Upper lobe of right lung (tissue), 1 donor: ENCODE measurements at regions not wholly inside any gene's neighbourhood (a gene's known extent, or its start where the extent isn't known, plus 50 kb on each side); places are given as distances from the start of the nearest gene placed in this dataset.

Experiments used
- ATAC-seq: fragments of 200-7000 bp; cut with Tn5 transposase; one replicate; pipeline ENCODE4 v1.9.1; 2020; ENCODE audit warnings: mild to moderate bottlenecking, moderate library complexity
- DNase-seq: peaks from one replicate; pipeline ENCODE4 v3.0.0-alpha.2; 2020
- H3K27ac ChIP-seq: fragments of 200-600 bp; one replicate; pipeline ENCODE4 v1.8.0; 2022
- H3K27me3 ChIP-seq: fragments of 200-600 bp; one replicate; pipeline ENCODE4 v1.8.0; 2022; ENCODE audit warnings: mild to moderate bottlenecking
- H3K36me3 ChIP-seq: fragments of 200-600 bp; one replicate; pipeline ENCODE4 v1.8.0; 2022
- H3K4me1 ChIP-seq: fragments of 200-600 bp; one replicate; pipeline ENCODE4 v1.8.0; 2022
- H3K4me3 ChIP-seq: fragments of 200-600 bp; one replicate; pipeline ENCODE4 v1.8.0; 2022; ENCODE audit warnings: mild to moderate bottlenecking
- H3K9me3 ChIP-seq: fragments of 200-600 bp; one replicate; pipeline ENCODE4 v1.8.0; 2022
- CTCF ChIP-seq: fragments of 200-600 bp; IDR thresholded peaks from one replicate; pipeline ENCODE4 v1.8.0; 2022; ENCODE audit warnings: antibody characterized with exemption
- intact Hi-C: fragments of 100-400 bp; cut with DNase I; formaldehyde crosslinking; loops from one replicate; pipeline ENCODE4 v1.11.0; 2022
- donor health status: DM: no; HTN: yes; CAD: no; lungs with severe emphysema.

GRCh38 chr20:11826334-11826733, 91.4 kb upstream of the BTBD3 start:
- ATAC-seq (no peak), DNase-seq (no peak)
- Histone ChIP-seq H3K4me3 (no peak overlapping the region), H3K4me1 (no peaks in the 10 kb centered on the region), H3K27me3 (no peaks in the 10 kb centered on the region), H3K9me3 (no peaks in the 10 kb centered on the region), H3K36me3 (no peaks in the 10 kb centered on the region), H3K27ac (no peak overlapping the region)
- no peak for TF ChIP-seq CTCF
- intact Hi-C loops: no loop called here

GRCh38 chr20:11832397-11832796, 85.3 kb upstream of the BTBD3 start:
- Histone ChIP-seq H3K4me1 (no peaks in the 10 kb centered on the region), H3K9me3 (no peaks in the 10 kb centered on the region), H3K27me3 (no peaks in the 10 kb centered on the region), H3K4me3 (no peak overlapping the region), H3K36me3 (no peaks in the 10 kb centered on the region), H3K27ac (no peak overlapping the region)
- TF ChIP-seq CTCF: no peak
- DNase-seq (no peak), ATAC-seq (no peak)
- intact Hi-C loops: no loop called here

DNA sequence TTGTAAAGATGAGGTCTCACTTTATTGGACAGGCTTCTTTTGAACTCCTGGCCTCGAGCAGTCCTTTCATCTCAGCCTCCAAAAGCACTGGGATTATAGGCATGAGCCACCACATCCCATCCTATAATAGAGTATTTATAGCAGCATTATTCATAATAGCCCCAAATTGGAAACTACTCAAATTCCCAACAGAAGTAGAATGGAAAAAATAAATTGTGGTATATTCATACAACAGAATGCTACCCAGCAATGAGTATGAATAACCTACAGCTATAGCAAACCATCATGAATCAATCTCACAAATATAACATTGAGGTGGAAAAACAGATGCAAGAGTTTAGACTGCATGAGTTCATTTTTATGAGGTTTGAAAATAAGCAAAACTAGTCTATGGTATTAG, 84.8 kb upstream of the BTBD3 start:
- ATAC-seq (no peak), DNase-seq (no peak)
- Histone ChIP-seq H3K27ac (no peak overlapping the region), H3K36me3 (no peaks in the 10 kb centered on the region), H3K4me3 (no peak overlapping the region), H3K9me3 (no peaks in the 10 kb centered on the region), H3K27me3 (no peaks in the 10 kb centered on the region), H3K4me1 (no peaks in the 10 kb centered on the region)
- intact Hi-C loops: no loop called here
- no peak for TF ChIP-seq CTCF

- Histone ChIP-seq H3K9me3 (no peaks in the 10 kb centered on the region), H3K4me1 (no peaks in the 10 kb centered on the region), H3K4me3 (no peak overlapping the region), H3K36me3 (no peaks in the 10 kb centered on the region), H3K27ac (no peak overlapping the region), H3K27me3 (no peaks in the 10 kb centered on the region)
- DNase-seq: no peak
- TF ChIP-seq CTCF: no peak
- intact Hi-C loops: no loop called here
- no peak for ATAC-seq
Observed at GRCh38 chr20:11833825-11834224, 83.9 kb upstream of the BTBD3 start.

GRCh38 chr20:11838076-11838636, 79.5 kb upstream of the BTBD3 start:
- no peaks in the 10 kb centered on the region for H3K36me3 ChIP-seq
- intact Hi-C loops: no loop called here
- no peak for ATAC-seq
- TF ChIP-seq CTCF: no peak
- H3K27me3 ChIP-seq: no peaks in the 10 kb centered on the region
- H3K9me3 ChIP-seq: no peaks in the 10 kb centered on the region
- no peaks in the 10 kb centered on the region for H3K4me1 ChIP-seq
- H3K27ac ChIP-seq: no peak overlapping the region
- no peak overlapping the region for H3K4me3 ChIP-seq
- no peak for DNase-seq

DNA sequence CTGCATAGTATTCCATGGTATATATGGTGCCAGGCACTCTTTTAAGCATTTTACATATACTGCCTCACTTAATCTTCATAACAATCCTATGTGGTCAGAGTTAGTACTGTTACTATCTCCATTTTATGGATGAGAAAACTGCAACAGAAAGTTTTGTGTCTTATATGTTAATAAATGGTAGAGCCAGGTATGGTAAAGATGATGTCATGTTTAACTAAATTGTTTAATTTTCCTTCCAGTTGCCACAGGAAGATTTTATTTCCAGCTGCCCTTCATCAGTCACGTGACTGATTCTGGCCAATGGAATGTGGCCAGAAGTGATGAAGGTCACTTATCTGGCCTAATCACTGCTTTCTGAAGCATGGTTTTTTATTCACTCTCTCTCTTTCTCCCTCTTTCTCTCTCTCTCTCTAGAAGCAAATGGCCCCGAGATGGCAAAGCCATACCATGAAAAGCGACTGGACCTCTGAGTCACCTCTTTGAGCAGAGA, 75.7 kb upstream of the BTBD3 start:
- H3K4me1 ChIP-seq: no peaks in the 10 kb centered on the region
- ATAC-seq (no peak), DNase-seq (no peak)
- no peaks in the 10 kb centered on the region for H3K9me3 ChIP-seq
- no peaks in the 10 kb centered on the region for H3K27me3 ChIP-seq
- H3K4me3 ChIP-seq: no peak overlapping the region
- no peak overlapping the region for H3K27ac ChIP-seq
- intact Hi-C loops: no loop called here
- no peaks in the 10 kb centered on the region for H3K36me3 ChIP-seq
- TF ChIP-seq CTCF: no peak
